Naive thymus-derived CD4-positive, alpha-beta T cell (primary cell): ENCODE measurements at regions not wholly inside any gene's neighbourhood (a gene's known extent, or its start where the extent isn't known, plus 50 kb on each side); places are given as distances from the start of the nearest gene placed in this dataset.

Experiments
- ATAC-seq: fragments of 150-1000 bp; cut with Tn5 transposase; 2 replicates; pipeline ENCODE4 v1.10.0; 2021; ENCODE audit warnings: mild to moderate bottlenecking, moderate library complexity
- CTCF ChIA-PET: fragments of 350-600 bp; sonication (Branson Sonifier 250); formaldehyde crosslinking; loops from one replicate; lab custom pipeline; 2021; ENCODE audit warnings: antibody characterized with exemption; lab: Charles Lee
- POLR2A ChIA-PET: fragments of 350-600 bp; sonication (Branson Sonifier 250); formaldehyde crosslinking; loops from one replicate; lab custom pipeline; 2021; ENCODE audit warnings: antibody characterized with exemption, inconsistent platforms; lab: Charles Lee
- DNase-seq, 9 donors: peaks; one replicate each; pipeline versions ENCODE4 v3.0.0 to v3.0.0-alpha.2; 2020 to 2022; ENCODE audit warnings: mixed read lengths in 1 of 9
- H3K27ac ChIP-seq: one replicate; pipeline ENCODE4 v1.7.0; 2013; ENCODE audit warnings: mild to moderate bottlenecking, low read depth, low read length, moderate library complexity
- H3K27me3 ChIP-seq, 2 donors: one replicate each; pipeline ENCODE4 v1.7.0; 2013; ENCODE audit warnings: low read length in 2 of 2, mild to moderate bottlenecking in 2 of 2, moderate library complexity in 2 of 2; ENCODE audit not compliant: control insufficient read depth in 2 of 2, insufficient read depth in 2 of 2
- H3K36me3 ChIP-seq, 3 experiments: 1 replicate in 2 of 3; 2 replicates in 1 of 3; pipeline ENCODE4 v1.7.0; 2013; ENCODE audit warnings: low read length in 3 of 3, mild to moderate bottlenecking in 3 of 3, moderate library complexity in 1 of 3; ENCODE audit not compliant: insufficient read depth in 3 of 3, control insufficient read depth in 2 of 3
- H3K4me1 ChIP-seq, 2 donors: one replicate each; pipeline ENCODE4 v1.7.0; 2013; ENCODE audit warnings: low read length in 2 of 2, mild to moderate bottlenecking in 2 of 2, moderate library complexity in 1 of 2; ENCODE audit not compliant: control insufficient read depth in 2 of 2, insufficient read depth in 2 of 2
- H3K4me3 ChIP-seq: 2 replicates; pipeline ENCODE4 v1.7.0; 2013; ENCODE audit warnings: mild to moderate bottlenecking, low read length
- H3K9me3 ChIP-seq, 3 experiments: 1 replicate in 2 of 3; 2 replicates in 1 of 3; pipeline ENCODE4 v1.7.0; 2013; ENCODE audit warnings: low read length in 3 of 3; ENCODE audit not compliant: control insufficient read depth in 2 of 3
- H3K27ac Mint-ChIP-seq, 9 donors: one replicate each; pipeline ENCODE4 v1.8.0; 2020 to 2022; ENCODE audit warnings: mixed read lengths in 9 of 9, mild to moderate bottlenecking in 8 of 9, moderate library complexity in 5 of 9, inconsistent platforms in 2 of 9
- H3K27me3 Mint-ChIP-seq, 5 donors: one replicate each; pipeline ENCODE4 v1.8.0; 2021 to 2022; ENCODE audit warnings: mixed read lengths in 5 of 5, mild to moderate bottlenecking in 1 of 5
- H3K36me3 Mint-ChIP-seq, 5 donors: one replicate each; pipeline ENCODE4 v1.8.0; 2020 to 2022; ENCODE audit warnings: mixed read lengths in 5 of 5, mild to moderate bottlenecking in 3 of 5, inconsistent platforms in 1 of 5
- H3K4me1 Mint-ChIP-seq, 7 donors: one replicate each; pipeline ENCODE4 v1.8.0; 2020 to 2022; ENCODE audit warnings: mixed read lengths in 7 of 7, mild to moderate bottlenecking in 3 of 7, inconsistent platforms in 1 of 7
- H3K4me3 Mint-ChIP-seq, 10 donors: one replicate each; pipeline ENCODE4 v1.8.0; 2020 to 2022; ENCODE audit warnings: mild to moderate bottlenecking in 10 of 10, mixed read lengths in 10 of 10, moderate library complexity in 6 of 10, inconsistent platforms in 2 of 10
- H3K9me3 Mint-ChIP-seq, 11 donors: one replicate each; pipeline ENCODE4 v1.8.0; 2020 to 2022; ENCODE audit warnings: mixed read lengths in 11 of 11, mild to moderate bottlenecking in 4 of 11, inconsistent platforms in 1 of 11, moderate library complexity in 1 of 11
- intact Hi-C, 2 donors: fragments of 100-400 bp; cut with micrococcal nuclease; formaldehyde crosslinking; loops; one replicate each; pipeline ENCODE4 v1.15.1; 2023

GRCh38 chr1:4602462-4603294 lies 51.7 kb upstream of the AJAP1 start:
- H3K27ac ChIP-seq: no peak overlapping the region
- CTCF ChIA-PET: no interaction called here
- no peaks in the 10 kb centered on the region for H3K27me3 ChIP-seq
- DNase-seq: no peak
- POLR2A ChIA-PET: no interaction called here
- intact Hi-C loops: no loop called here
- Mint-ChIP-seq H3K9me3 (peaks cover 0 to 4% (median 0%) of the 10 kb centered on the region in 11 donors), H3K4me3 (no peak overlapping the region), H3K27ac (no peak overlapping the region), H3K36me3 (no peaks in the 10 kb centered on the region), H3K27me3 (peaks cover 3 to 48% (median 34%) of the 10 kb centered on the region in 5 donors), H3K4me1 (peaks cover 0 to 2% (median 0%) of the 10 kb centered on the region in 7 donors)
- H3K4me1 ChIP-seq: no peaks in the 10 kb centered on the region
- no peak overlapping the region for H3K4me3 ChIP-seq
- no peaks in the 10 kb centered on the region for H3K36me3 ChIP-seq
- no peaks in the 10 kb centered on the region for H3K9me3 ChIP-seq
- ATAC-seq: no peak

- H3K27ac ChIP-seq: no peak overlapping the region
- H3K9me3 Mint-ChIP-seq: peaks cover 0 to 9% (median 4%) of the 10 kb centered on the region in 11 donors
- H3K36me3 ChIP-seq: no peaks in the 10 kb centered on the region
- DNase-seq: no peak
- H3K27ac Mint-ChIP-seq: no peak overlapping the region
- no peaks in the 10 kb centered on the region for H3K4me1 ChIP-seq
- H3K4me1 Mint-ChIP-seq: peaks cover 0 to 2% (median 0%) of the 10 kb centered on the region in 7 donors
- peaks cover 3 to 56% (median 40%) of the 10 kb centered on the region in 5 donors for H3K27me3 Mint-ChIP-seq
- no peaks in the 10 kb centered on the region for H3K27me3 ChIP-seq
- ChIA-PET CTCF (no interaction called here), POLR2A (no interaction called here)
- intact Hi-C loops: no loop called here
- peaks cover 0 to 5% (median 0%) of the 10 kb centered on the region in 5 donors for H3K36me3 Mint-ChIP-seq
- no peak for ATAC-seq
- no peak overlapping the region for H3K4me3 Mint-ChIP-seq
- no peak overlapping the region for H3K4me3 ChIP-seq
- H3K9me3 ChIP-seq: no peaks in the 10 kb centered on the region
Observed at GRCh38 chr1:4603295-4604110, 50.9 kb upstream of the AJAP1 start.
